Large intestine (tissue), 3 donors: ENCODE measurements at regions not wholly inside any gene's neighbourhood (a gene's known extent, or its start where the extent isn't known, plus 50 kb on each side); places are given as distances from the start of the nearest gene placed in this dataset.

ENCODE experiments used
- DNase-seq, 2 donors: peaks; one replicate each; pipeline versions ENCODE4 v3.0.0 to v3.0.0-alpha.2; 2013
- H3K27ac ChIP-seq: one replicate; pipeline ENCODE4 v1.5.1; 2013; ENCODE audit warnings: low read length
- H3K27me3 ChIP-seq: 2 replicates; pipeline ENCODE4 v1.6.1; 2013; ENCODE audit warnings: low read length; ENCODE audit not compliant: control insufficient read depth, insufficient read depth
- H3K36me3 ChIP-seq: 2 replicates; pipeline ENCODE4 v1.6.1; 2013; ENCODE audit warnings: low read length; ENCODE audit not compliant: control insufficient read depth, insufficient read depth
- H3K4me1 ChIP-seq: one replicate; pipeline ENCODE4 v1.6.1; 2013; ENCODE audit warnings: low read length; ENCODE audit not compliant: control insufficient read depth, insufficient read depth
- H3K4me3 ChIP-seq: one replicate; pipeline ENCODE4 v1.5.1; 2013; ENCODE audit warnings: low read length
- H3K9me3 ChIP-seq: one replicate; pipeline ENCODE4 v1.6.1; 2013; ENCODE audit warnings: mild to moderate bottlenecking, low read depth, low read length, moderate library complexity; ENCODE audit not compliant: control insufficient read depth
- WGBS: methylation state at CpG from one replicate; pipeline ENCODE4 v1.1.5; 2013; ENCODE audit warnings: low lambda C conversion rate; ENCODE audit not compliant: insufficient coverage; 5-methylcytosine and 5-hydroxymethylcytosine counted together

- H3K9me3 ChIP-seq = no peaks in the 10 kb centered on the region
- H3K36me3 ChIP-seq = no peaks in the 10 kb centered on the region
- H3K4me1 ChIP-seq = peaks cover 17% of the 10 kb centered on the region
- H3K27ac ChIP-seq = no peak overlapping the region
- no peak overlapping the region for H3K4me3 ChIP-seq
- no peak for DNase-seq
- H3K27me3 ChIP-seq = no peaks in the 10 kb centered on the region
- 60% methylated on average over 1 of the region's 2 CpGs for WGBS
Measured at GRCh38 chr7:46572691-46573090, 651.6 kb upstream of the IGFBP3 start.

GRCh38 chr7:46571996-46572395, 650.9 kb upstream of the IGFBP3 start:
- Histone ChIP-seq H3K36me3 (no peaks in the 10 kb centered on the region), H3K9me3 (no peaks in the 10 kb centered on the region), H3K27me3 (no peaks in the 10 kb centered on the region), H3K4me1 (peaks cover 20% of the 10 kb centered on the region), H3K4me3 (no peak overlapping the region), H3K27ac (no peak overlapping the region)
- no peak for DNase-seq
- WGBS = 100% methylated on average over 2 of the region's 5 CpGs

DNA sequence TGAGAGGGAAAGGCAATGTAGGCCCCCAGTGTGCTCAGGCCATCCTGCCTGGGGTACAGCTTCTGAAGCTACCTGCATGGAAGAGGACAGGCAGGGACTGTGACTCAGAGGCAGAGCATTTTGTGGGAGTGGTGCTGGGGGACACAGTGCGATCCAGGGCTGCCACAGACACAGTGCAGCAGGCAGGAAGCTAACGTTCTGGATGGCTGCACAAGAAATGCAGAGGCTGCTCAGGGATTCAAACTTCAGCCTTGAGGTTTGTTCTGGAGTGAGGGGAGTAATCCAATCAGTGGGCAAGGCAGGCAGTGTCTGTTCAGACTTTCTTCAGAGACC, 648.0 kb upstream of the IGFBP3 start:
- WGBS = no CpG with 5 or more reads among the region's 2 CpGs
- no peaks in the 10 kb centered on the region for H3K27me3 ChIP-seq

GRCh38 chr7:46568420-46569132, 647.5 kb upstream of the IGFBP3 start:
- H3K9me3 ChIP-seq = no peaks in the 10 kb centered on the region
- H3K27me3 ChIP-seq = no peaks in the 10 kb centered on the region
- peak; percentile 47 to 65 for DNase-seq
- no peak overlapping the region for H3K27ac ChIP-seq
- WGBS = no CpG with 5 or more reads among the region's 11 CpGs
- peaks cover 36% of the 10 kb centered on the region for H3K4me1 ChIP-seq
- no peaks in the 10 kb centered on the region for H3K36me3 ChIP-seq
- H3K4me3 ChIP-seq = no peak overlapping the region

More for the DNA sequence above, 648.0 kb upstream of the IGFBP3 start:
- Histone ChIP-seq H3K4me1 (peaks cover 36% of the 10 kb centered on the region), H3K27ac (no peak overlapping the region), H3K36me3 (no peaks in the 10 kb centered on the region), H3K9me3 (no peaks in the 10 kb centered on the region), H3K4me3 (no peak overlapping the region)
- peak; percentile 44 to 48 for DNase-seq

- H3K27ac ChIP-seq = no peak overlapping the region
- no peak overlapping the region for H3K4me3 ChIP-seq
- peaks cover 36% of the 10 kb centered on the region for H3K4me1 ChIP-seq
- H3K9me3 ChIP-seq = no peaks in the 10 kb centered on the region
- no peaks in the 10 kb centered on the region for H3K27me3 ChIP-seq
- H3K36me3 ChIP-seq = no peaks in the 10 kb centered on the region
- no CpG with 5 or more reads among the region's 6 CpGs for WGBS
- DNase-seq = no peak
Measured at GRCh38 chr7:46567858-46568257, 646.8 kb upstream of the IGFBP3 start.

- 100% methylated on average over 1 of the region's 4 CpGs for WGBS
- no peak for DNase-seq
Measured at GRCh38 chr7:46566097-46566774, 645.2 kb upstream of the IGFBP3 start.

DNA sequence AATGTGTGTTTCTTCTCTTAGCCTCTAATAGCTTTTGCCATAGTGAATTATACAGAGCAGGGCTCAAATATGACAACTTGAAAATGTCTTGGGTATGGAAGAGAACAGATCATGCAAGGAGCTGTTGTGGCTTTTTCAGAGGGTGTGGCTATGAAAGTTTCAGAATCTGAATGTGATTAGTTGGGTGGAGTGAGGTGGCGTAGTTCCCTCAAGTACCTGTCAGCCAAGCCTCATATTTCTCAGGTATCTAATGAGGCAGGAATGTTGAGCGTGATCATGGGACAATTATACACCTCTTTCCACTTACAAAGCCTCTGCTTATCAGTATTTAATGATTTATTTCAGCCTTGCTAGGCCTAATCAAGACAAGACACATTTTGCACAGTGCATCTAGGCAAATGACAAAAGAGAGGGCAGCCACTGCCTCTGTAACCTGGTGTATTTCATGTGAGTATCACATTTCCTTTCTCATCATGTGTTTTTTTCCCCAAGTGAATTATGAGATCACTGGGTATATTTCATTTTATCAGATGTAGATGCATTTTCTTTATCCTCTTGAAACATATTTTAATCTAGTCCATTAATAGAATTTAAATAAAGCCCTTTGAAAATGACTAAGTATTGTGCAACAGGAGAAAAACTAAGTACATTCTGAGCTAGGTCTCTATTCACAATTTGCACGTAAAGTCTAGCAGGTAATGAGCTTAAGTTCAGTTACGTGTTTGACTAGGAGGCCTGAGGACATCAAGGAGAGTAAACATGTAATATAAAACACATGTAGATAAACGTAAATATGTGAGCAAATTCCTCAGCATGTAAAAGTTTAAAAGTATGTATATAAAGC, 644.4 kb upstream of the IGFBP3 start:
- Histone ChIP-seq H3K27me3 (no peaks in the 10 kb centered on the region), H3K4me1 (peaks cover 36% of the 10 kb centered on the region), H3K4me3 (no peak overlapping the region), H3K27ac (peak overlapping the region; percentile 78), H3K36me3 (no peaks in the 10 kb centered on the region), H3K9me3 (no peaks in the 10 kb centered on the region)
- 63% methylated on average over 1 of the region's 5 CpGs for WGBS
- DNase-seq = peak; percentile 83 to 86

More at GRCh38 chr7:46566097-46566774, 645.2 kb upstream of the IGFBP3 start:
- Histone ChIP-seq H3K36me3 (no peaks in the 10 kb centered on the region), H3K27me3 (no peaks in the 10 kb centered on the region), H3K27ac (peak overlapping the region; percentile 78), H3K9me3 (no peaks in the 10 kb centered on the region), H3K4me3 (no peak overlapping the region), H3K4me1 (peaks cover 36% of the 10 kb centered on the region)

GRCh38 chr7:46559194-46559832, 638.2 kb upstream of the IGFBP3 start:
- H3K4me3 ChIP-seq = no peak overlapping the region
- 80% methylated on average over 1 of the region's 7 CpGs for WGBS
- H3K27ac ChIP-seq = peak overlapping the region; percentile 60
- peak in 1 of 2 donors; percentile 27 for DNase-seq
- H3K9me3 ChIP-seq = no peaks in the 10 kb centered on the region
- H3K27me3 ChIP-seq = no peaks in the 10 kb centered on the region
- no peaks in the 10 kb centered on the region for H3K36me3 ChIP-seq
- H3K4me1 ChIP-seq = peaks cover 23% of the 10 kb centered on the region

DNA sequence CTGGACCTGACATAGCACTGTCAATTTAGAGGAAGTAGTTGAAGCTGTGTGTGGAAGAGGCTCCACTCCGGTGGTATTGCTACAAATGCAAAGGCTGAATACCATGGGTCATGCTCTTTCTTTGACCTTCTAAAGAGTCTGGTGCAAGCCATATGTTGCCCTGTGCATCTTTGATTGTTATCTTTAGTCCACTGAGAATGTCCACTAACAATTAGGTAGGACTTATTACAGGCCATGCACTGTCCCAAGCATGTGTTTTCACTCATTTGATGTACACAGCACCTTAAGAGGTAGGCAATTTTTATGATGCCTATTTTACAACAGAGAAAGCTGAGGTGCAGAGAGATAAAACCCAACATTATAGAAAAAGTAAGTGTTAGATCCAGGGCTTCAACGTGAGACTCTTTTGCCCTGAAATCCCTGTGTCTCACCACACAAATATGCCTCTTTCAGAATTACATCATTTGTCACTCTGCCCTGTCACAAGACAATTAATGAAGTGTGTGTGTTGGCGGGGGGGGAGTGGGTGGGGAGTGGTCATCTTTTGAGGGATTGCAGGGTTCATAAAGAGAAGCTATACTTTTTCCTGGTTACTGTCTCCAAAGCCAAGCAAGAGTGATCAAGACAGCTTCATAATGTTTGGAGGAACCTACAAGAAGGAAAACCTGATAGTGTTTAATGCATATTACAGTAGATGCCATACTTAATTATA, 637.6 kb upstream of the IGFBP3 start:
- H3K27ac ChIP-seq = peak overlapping the region; percentile 60
- no CpG with 5 or more reads among the region's 3 CpGs for WGBS
- DNase-seq = peak; percentile 82 to 88

More for the DNA sequence above, 637.6 kb upstream of the IGFBP3 start:
- Histone ChIP-seq H3K4me1 (peaks cover 23% of the 10 kb centered on the region), H3K9me3 (no peaks in the 10 kb centered on the region), H3K36me3 (no peaks in the 10 kb centered on the region), H3K4me3 (no peak overlapping the region), H3K27me3 (no peaks in the 10 kb centered on the region)
